IPS-18c (cell line): ENCODE measurements at regions not wholly inside any gene's neighbourhood (a gene's known extent, or its start where the extent isn't known, plus 50 kb on each side); places are given as distances from the start of the nearest gene placed in this dataset.

ENCODE experiments used
- H3K4me3 ChIP-seq: 2 replicates; pipeline ENCODE4 v1.7.0; 2013; ENCODE audit warnings: low read depth, mild to moderate bottlenecking, low read length, moderate library complexity; ENCODE audit not compliant: insufficient read depth
- H3K9me3 ChIP-seq: one replicate; pipeline ENCODE4 v1.6.1; 2013; ENCODE audit warnings: mild to moderate bottlenecking, low read length, moderate library complexity; ENCODE audit not compliant: control insufficient read depth, insufficient read depth

DNA sequence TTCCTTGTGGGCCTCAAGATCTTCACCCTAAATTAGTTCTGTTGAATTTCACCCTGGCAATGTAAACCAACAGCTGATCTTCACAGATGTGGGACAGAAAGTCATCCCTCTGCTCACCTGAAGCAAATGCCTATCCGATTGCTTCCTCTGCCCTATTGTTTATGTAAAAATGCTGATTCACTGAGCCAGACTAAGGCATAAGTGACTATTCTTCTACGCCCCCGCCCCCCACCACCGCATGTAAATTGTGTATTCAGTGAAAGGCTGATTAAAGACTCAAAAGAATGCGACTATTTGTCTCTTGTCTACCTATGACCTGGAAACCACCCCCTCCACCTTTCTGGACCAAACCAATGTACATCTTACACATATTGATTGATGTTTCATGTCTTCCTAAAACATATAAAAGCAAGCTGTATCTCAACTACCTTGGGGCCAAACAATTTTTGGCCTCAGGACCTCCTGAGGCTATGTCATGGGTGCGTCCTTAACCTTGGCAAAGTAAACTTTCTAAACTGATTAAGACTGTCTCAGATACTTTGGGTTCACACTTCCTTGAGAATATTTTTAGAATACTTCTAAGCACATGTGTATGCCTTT, 129.7 kb upstream of the BOD1 start:
- Histone ChIP-seq H3K9me3 (no peaks in the 10 kb centered on the region), H3K4me3 (no peak overlapping the region; the same call in 1 of the 2 replicates)

DNA sequence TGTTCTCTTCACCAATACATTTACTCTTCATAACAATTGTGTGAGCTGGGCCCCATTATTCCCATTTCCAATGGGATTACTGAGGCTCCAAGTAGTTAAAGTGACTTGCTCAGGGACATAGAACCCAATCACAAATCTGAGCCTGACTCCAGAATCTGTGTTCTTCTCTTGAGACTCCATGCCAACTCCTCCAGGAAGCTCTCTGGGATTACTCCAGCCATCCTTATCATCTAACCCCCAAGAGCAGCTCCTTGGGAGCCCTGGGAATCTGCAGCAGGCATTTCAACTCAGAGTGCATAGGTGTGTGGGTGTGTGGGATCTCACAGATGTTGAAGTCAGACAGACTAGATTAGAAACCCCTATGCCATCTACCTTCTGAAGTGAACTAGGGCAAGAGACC, 131.4 kb upstream of the BOD1 start:
- Histone ChIP-seq H3K4me3 (no peak overlapping the region), H3K9me3 (no peaks in the 10 kb centered on the region)

DNA sequence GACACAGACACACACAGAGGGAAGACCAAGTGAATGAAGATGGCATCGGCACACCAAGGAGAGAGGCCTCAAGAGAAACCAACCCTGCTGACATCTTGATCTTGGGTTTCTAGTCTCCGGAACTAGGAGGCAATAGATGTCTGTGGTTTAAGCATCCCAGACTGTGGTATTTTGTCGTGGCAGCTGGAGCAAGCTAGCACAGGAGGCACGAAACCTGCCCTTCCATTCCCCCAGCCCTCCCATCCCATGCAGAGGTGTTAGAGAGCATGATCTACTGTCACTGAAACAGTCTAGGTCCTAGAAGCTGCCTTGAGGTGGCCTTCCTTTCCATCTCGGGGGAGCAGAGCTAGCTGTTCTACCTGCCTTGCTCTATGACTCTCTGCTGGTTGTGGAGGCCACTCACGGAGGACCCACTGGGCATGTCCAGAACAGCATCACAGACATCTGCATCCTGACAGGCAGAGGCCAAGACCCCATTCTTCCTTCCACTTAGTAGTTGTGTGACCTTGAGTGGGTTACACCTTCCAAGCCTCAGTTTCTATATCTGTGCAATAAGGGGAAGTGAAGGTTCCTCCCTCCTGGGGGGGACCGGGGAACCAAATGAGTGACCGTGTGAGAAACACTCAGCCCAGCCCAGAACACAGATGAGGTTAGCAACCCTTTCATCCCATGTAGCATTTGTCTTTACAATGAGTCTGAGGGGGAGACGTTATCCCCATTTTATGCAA, 134.3 kb upstream of the BOD1 start:
- Histone ChIP-seq H3K9me3 (peaks cover 4% of the 10 kb centered on the region), H3K4me3 (no peak overlapping the region)

DNA sequence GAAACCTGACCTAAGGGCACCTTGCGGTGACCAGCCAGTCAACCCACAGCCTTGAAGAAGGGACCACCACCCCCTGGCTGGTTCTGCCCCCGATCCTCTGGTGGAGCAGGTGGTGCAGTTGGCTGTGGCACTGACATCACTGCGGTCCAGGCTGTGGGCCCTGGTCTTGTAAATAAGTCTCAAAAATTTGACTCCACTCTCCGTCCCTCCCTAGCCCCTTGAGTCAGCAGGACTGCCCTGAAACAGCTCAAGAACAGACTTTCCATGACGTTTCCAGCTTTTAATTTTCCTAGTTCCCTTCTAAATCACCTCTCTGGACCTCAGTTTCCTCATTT, 134.8 kb upstream of the BOD1 start:
- Histone ChIP-seq H3K9me3 (peaks cover 4% of the 10 kb centered on the region), H3K4me3 (no peak overlapping the region)

DNA sequence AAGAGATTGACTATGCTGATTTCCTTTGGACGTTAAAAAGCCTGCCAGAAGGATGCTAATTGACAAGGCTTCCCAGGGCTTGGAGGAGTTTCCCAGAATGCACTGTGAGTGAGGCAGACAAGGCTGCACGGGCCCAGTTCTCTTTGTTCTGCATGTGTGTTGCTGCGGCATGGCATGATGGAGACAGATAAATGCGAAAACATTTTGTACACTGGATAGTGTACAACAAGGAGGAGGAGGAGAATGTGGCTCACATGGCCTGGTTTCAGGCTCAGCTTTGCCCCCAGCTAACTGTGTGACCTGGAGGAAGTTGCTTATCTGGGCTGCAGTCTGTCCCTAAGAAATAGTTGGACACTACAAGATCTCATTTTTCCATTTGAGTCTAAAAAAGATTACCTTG, 135.5 kb upstream of the CPEB4 start:
- peaks cover 4% of the 10 kb centered on the region for H3K9me3 ChIP-seq
- no peak overlapping the region for H3K4me3 ChIP-seq

DNA sequence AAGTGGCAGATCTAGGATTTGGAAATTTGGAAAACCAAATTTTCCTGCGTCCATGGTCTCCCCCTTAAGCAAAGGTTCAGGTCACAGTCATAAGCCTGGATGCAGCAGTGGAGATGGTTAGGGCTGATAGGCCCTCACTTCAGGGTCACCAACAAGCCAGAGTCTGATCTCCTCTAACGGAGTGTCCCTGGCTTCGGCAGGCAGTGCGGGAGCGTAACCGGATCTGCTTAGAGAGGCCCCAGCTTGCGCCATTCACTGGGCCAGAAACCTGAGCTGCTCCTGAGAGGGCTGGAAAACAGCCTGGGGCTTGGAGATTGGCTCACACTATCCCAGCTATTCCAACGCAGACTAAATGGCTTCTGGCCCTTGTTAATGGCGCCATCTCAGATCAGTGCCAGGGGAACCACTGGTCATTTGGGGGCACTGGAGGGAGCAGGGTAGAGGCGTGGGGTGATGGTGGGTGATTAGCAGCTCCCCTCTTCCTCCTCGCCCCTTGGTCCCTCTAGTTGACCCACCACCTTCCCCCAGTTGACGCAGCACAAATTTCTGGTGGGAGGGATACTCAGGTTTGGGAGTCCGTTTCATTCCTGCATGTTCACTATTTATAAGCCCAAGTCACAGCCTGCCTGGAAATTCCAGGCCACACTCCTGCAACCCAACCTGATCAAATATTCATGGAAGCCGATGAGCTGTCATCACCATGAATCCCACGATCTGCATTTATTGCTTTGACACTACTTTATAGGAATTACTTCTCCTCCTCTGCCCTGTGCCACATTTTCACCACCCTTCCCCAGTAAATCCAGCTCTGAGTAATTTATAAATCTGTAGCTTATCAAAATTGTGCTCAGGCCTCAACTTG, 134.6 kb upstream of the CPEB4 start:
- Histone ChIP-seq H3K4me3 (no peak overlapping the region), H3K9me3 (peaks cover 4% of the 10 kb centered on the region)

DNA sequence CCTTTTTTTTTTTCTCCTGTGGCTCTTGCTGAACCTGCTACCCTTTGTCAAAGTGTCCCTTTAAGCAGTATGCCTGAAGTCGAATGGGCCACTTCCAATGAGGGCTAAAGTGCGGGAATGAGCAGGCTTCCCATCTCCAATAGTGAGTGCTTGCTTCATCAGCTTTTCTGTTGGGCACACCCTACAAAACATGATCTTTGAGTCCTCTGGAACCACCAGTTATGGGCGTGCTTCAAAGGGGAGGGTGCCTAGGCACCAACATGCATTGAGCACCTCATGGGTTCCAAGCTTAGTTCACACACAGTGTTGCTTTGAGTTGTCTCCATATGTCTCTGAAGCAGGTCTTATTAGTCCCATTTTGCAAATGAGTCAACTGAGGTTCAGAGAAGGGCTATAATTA, 132.8 kb upstream of the CPEB4 start:
- H3K4me3 ChIP-seq: no peak overlapping the region
- peaks cover 4% of the 10 kb centered on the region for H3K9me3 ChIP-seq

DNA sequence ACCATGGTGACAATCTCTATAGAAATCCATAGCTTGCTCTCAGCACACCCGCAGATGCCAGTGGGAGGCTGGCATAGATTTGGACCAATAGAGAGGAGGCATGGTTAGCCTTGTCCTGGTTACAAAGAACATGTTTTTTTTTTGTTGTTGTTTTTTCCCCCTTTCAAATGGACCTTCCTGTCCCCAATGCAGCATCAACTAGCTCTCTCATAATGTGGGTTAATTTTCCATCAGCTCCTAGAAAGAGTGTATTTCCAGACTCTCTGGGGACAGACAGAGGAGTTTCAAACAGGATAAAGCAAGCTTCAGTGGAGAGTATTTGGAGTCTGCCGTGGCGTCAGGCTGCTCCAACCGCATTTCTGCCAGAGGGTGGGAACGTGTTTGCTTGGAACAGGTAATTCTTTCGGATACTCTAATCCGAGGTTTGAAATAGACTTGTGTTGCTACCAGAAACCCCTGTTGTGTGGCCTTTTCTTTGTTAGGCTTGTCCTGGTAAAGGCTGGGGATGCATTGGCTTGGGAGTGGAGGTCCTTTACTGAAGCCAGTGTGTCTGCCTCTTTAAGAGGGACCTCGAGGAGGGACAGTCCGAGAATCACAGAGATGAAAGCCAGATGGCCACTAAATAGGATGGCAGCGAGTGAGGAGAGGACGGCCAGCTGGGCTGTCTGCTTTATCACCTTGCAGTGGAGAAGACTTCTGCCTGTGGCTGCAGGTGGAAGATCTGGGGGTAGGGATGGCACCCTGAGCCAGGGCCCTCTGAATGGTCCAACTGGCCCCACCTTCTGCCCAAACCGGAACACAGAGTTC, 130.5 kb upstream of the CPEB4 start:
- Histone ChIP-seq H3K9me3 (peaks cover 4% of the 10 kb centered on the region), H3K4me3 (no peak overlapping the region)

DNA sequence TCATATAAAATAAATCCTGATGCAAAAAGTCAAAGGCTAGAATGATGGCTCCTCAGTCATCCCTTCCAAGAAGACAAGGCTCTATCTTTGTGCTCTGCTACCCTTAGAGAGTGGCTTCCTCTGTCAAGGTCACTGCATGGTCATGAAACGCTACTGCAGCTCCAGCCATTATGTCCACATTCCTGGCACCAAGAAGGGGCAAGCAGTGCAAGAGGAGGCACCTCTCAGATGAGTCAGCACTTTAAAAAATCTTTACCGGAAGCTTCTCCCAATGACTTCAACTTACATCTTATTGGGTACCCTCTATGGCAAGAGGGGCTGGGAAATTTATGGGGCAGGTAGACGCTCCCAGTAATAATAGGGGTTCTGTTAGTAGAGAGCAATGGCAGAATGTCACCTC, 129.5 kb upstream of the CPEB4 start:
- H3K4me3 ChIP-seq: no peak overlapping the region
- peaks cover 4% of the 10 kb centered on the region for H3K9me3 ChIP-seq

DNA sequence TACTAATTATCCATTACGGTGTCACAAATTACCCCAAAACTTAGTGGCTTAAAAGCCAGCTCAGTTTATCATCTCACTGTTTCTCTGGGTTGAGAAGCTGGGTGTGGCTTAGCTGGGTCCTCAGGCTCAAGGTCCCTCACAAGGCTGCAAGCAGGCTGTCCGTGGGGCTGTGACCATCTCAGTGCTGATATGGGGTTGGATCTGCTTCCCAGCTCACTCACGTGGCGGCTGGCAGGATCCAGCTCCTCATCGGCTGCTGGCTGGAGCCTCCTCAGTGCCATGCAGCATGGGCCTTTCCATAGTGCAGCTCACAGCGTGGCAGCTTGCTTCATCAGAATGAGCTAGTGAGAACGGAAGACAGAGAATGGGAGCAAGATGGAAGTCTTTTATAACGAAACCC, 128.5 kb upstream of the CPEB4 start:
- H3K9me3 ChIP-seq: no peaks in the 10 kb centered on the region
- no peak overlapping the region for H3K4me3 ChIP-seq

DNA sequence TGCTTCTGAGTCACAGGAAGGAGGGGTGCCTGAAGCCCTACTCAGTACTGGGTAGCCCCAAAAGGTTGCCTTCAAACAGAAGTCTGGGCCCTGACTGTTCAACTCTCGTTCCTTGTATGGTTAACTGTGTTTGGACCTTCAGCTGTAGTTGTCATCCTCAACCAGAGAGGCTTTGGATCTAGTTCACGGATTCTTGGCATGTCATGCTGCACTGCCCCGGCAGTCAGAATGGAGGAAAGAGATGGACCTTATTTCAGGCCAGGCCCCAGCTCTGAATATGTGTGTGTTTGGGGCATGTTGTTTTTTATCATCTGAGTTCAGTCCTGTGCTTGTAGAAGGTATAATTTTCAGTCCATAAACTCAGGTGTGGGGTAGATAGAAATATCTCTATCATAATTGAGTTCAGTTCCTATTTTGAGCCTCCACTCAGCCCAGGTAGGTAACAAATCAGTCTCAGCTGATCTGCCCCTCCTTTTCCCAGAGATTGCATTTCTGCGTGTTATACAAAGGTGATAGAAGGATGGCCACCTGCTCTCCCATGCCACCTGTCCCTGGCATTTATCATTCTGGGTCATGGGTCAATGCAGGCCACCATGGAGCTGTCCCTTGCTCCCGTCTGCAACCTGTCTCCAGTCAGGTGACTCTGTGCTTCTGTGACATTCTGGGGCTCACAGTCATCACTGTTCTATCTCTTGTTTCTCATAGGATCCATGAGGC, 127.5 kb upstream of the CPEB4 start:
- H3K4me3 ChIP-seq: no peak overlapping the region
- no peaks in the 10 kb centered on the region for H3K9me3 ChIP-seq

DNA sequence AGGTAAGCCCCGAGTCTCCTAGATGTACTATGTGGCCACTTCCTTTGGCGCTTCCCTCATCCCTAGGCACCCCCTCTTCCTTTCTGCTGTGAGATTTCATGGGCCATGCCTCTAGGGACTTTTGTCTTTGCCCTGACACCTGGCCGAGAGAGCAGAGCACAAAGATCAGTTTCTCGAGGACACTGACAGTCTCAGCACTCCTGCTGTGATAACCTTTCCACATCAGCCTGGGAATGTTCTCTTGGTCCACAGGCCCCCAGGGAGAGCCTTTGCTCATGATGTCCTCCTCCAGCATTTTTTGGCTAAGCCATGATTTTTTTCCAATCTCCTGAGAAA, 127.0 kb upstream of the CPEB4 start:
- no peaks in the 10 kb centered on the region for H3K9me3 ChIP-seq

DNA sequence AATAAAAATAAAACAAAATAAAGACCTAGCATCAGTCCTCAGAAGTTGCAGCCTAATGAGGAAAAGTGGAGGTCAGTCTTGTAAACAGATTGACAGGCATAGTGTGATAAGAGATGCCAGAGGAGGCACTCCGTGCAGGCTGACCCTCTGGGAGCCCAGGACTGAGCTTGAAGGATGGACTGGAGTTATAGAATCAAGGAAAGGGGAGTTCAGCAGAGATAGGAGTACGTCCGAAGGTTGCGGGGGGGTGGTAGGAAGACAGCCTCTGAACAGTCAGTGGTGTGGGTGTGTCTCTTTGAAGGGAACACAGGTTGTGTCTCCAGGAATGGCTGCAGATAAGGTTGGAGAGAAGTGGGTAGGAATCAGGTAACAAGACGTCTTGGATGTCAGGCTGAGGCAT, 126.1 kb upstream of the CPEB4 start:
- Histone ChIP-seq H3K4me3 (no peak overlapping the region), H3K9me3 (no peaks in the 10 kb centered on the region)

More for the DNA sequence above, 127.0 kb upstream of the CPEB4 start:
- H3K4me3 ChIP-seq: no peak overlapping the region

DNA sequence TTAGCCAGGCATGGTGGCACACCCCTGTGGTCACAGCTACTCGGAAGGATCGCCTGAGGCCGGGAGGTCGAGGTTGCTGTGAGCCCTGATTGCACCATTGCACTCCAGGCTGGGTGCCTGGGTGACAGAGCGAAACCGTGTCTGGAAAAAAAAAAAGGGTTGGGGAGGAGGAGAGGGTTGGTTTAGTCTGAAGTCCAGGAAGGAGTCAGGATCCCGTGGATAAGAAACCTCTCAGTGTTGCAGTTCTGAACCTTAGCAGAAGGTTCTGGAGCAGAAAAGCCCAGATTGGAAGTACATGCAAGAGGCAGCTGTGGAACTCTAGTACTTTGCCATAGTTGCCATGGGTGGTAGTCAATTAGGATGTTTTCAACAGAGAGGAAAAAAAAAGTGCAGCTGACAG, 125.2 kb upstream of the CPEB4 start:
- no peak overlapping the region for H3K4me3 ChIP-seq
- no peaks in the 10 kb centered on the region for H3K9me3 ChIP-seq

DNA sequence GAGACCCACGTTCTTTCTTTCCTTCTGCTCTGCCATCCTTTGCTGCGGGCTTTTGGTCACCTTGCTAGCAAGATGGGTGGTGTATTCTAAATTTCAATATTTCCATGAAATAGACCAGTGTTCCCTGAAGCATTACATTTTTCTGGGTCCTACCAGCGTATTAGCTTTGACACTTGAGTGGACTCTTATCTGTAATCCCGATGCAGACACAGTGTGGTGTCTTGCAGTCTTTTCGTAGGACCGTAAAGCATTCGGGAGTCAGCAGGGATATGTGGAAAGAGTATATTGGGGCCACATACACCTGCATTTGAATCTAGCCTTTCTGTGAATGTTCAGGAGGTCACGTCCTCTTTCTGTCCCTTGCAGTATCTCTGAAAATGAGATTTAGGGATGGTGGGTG, 124.7 kb upstream of the CPEB4 start:
- H3K9me3 ChIP-seq: no peaks in the 10 kb centered on the region
- H3K4me3 ChIP-seq: no peak overlapping the region

DNA sequence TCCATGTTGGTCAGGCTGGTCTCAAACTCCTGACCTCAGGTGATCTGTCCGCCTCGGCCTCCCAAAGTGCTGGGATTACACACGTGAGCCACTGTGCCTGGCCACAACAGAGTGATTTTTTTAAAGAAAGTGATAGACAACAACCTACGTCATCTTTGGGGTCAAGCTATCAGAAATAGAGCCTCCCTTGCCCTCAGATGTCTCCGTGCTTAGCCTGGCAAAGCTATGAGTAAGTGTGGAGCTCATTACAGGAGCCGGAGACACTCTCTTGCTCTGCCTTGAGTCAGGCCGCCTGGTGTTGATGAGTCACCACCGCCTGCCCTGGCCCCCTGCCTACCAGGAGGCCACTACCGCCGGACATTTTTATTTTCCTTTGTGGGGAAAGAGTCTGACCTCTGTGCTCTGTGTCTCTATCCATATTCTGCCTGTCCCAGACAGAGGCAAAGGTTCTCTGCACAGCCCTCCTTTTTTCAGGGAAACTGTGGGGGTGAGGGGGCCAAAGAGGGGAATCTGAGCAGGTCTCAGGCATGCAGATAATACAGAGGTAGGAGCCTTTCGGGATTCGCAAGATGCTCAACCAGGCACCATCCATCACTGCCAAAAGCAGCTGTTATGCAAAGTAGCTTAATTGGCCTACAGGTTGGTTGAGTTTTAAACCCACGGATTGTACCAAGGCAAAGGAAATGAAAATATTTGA, 123.7 kb upstream of the CPEB4 start:
- Histone ChIP-seq H3K4me3 (no peak overlapping the region), H3K9me3 (no peaks in the 10 kb centered on the region)
